ENCODE measurements at regions not wholly inside any gene's neighbourhood (a gene's known extent, or its start where the extent isn't known, plus 50 kb on each side); places are given as distances from the start of the nearest gene placed in this dataset.

- no peak for DNase-seq (ENCODE audit: low read depth in 3 of 3)
Observed at GRCh38 chr2:17070711-17071110, 405.1 kb upstream of the CYRIA start.

DNA sequence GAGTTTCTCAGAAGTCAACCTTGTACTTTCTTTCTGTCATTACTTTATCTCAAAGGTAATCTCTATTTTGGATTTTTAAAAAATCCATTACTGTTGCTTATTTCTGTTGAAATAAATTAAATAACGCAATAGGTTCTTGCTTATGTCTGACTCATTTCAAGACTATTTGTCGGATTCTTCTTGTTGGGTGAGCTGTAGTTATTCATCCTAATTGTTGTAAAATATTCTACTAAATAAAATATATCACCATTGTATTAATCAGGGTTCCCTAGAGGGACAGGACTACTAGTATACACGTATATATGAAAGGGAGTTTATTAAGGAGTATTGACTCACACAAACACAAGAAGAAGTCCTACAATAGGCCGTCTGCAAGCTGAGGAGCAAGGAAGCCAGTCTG lies 403.9 kb upstream of the CYRIA start:
- DNase-seq (ENCODE audit: low read depth in 3 of 3), result no peak

- DNase-seq (ENCODE audit: low read depth in 3 of 3), result no peak
Observed at GRCh38 chr2:17068021-17068420, 402.4 kb upstream of the CYRIA start.

DNA sequence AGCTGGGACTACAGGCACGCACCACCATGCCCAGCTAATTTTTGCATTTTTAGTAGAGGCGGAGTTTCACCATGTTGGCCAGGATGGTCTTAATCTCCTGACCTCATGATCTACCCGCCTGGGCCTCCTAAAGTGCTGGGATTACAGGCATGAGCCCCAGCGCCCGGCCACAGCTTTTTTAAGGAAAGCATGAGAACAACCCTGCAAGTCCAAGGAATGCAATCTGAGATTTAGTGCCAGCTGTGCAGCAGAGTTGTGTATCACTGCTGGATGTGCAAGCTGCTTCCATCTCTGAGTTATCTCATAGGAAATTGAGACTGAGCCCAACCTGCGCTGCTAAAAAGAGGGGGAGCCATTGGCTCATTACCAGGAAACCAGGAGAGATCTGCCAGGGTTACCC lies 399.9 kb upstream of the CYRIA start:
- no peak for DNase-seq (ENCODE audit: low read depth in 3 of 3)

- no peak for DNase-seq (ENCODE audit: low read depth in 3 of 3)
Observed at GRCh38 chr2:17061028-17061427, 395.4 kb upstream of the CYRIA start.

- no peak for DNase-seq (ENCODE audit: low read depth in 3 of 3)
Observed at GRCh38 chr2:17059458-17059857, 393.8 kb upstream of the CYRIA start.

- no peak for DNase-seq (ENCODE audit: low read depth in 3 of 3)
Observed at GRCh38 chr2:17058772-17059402, 393.3 kb upstream of the CYRIA start.

GRCh38 chr2:17057109-17058017 lies 391.7 kb upstream of the CYRIA start:
- DNase-seq (ENCODE audit: low read depth in 3 of 3), result no peak

DNA sequence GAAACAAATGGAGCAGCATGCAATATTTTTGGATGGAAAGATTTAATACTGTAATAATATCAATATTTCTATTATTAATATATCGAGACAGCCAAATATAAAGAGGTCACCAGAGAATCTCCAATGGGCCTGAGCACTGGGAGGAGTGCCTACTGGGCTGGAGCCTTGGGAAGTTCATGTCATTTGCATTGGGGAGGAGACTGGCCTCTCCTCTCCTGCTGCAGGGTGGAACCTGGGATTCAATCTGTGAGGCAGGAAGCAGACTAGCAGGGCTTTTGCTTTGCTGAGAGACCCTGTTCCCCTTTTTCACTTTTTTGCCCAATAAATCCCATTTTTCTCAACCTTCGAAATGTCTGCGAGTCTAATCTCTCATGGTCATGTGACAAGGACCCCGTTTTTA lies 390.6 kb upstream of the CYRIA start:
- DNase-seq (ENCODE audit: low read depth in 3 of 3), result no peak

- DNase-seq (ENCODE audit: low read depth in 3 of 3), result no peak
Observed at GRCh38 chr2:17052001-17052400, 386.4 kb upstream of the CYRIA start.

DNA sequence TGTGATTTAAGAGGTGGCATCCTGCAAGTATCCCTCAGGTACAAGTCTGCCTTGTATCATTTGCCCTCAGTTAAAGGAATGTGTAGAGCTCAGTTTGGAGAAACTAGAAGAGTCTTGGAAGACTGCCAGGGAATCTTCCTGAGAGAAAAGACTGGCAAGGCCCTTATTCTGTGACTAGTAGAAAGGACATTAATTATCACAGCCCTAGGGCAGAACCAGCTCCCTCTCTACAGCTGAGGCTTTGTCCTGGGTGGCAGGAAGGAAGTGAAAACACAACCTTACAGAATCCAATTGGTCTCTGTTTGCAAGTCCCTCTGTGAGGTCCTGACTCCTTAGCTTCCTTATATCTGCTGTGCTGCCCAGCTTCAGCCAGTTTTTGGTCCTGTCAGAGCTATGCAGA lies 385.9 kb upstream of the CYRIA start:
- no peak for DNase-seq (ENCODE audit: low read depth in 3 of 3)

DNA sequence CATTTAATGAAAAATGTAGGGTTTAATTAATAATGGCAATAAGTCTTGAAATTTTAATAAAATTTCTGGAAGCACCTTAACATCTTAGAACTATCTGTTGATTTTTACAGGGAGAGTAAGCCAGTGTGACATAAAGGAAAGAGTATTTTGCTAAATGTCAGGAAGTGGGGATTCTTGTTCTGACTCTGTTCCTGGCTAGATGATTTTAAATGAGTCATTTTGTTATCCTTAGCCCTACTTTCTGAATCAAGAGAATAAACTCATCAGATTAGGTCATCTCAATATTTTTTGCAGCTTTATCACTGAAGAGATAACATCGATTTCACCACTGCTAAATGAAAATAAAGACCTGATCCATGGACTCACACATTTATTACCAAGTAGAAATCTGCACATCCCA lies 377.5 kb upstream of the CYRIA start:
- no peak for DNase-seq (ENCODE audit: low read depth in 3 of 3)

- no peak for DNase-seq (ENCODE audit: low read depth in 3 of 3)
Observed at GRCh38 chr2:17036361-17036760, 370.7 kb upstream of the CYRIA start.

GRCh38 chr2:17035010-17035409 lies 369.4 kb upstream of the CYRIA start:
- DNase-seq (ENCODE audit: low read depth in 3 of 3), result no peak

GRCh38 chr2:17030047-17030446 lies 364.4 kb upstream of the CYRIA start:
- DNase-seq (ENCODE audit: low read depth in 3 of 3), result no peak

DNA sequence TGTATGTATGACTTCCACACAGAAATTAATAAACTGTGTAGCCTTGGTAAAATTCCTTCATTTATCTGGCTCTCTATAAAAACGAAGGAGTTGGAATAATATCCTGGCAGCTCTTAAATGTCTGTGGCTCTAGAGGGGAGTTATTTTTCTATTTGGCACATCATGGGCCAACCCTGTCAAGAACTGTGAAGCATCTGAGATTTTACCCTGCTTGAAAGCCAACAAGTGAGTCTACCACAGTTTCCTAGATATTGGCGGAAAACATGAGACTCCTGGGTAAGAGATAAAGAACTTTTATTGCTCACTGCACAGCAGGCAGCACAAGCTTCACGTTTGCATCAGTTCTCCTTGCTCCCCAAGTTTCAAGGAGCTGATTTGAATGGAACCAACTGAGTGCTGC lies 346.7 kb upstream of the CYRIA start:
- DNase-seq (ENCODE audit: low read depth in 3 of 3), result no peak

GRCh38 chr2:17010104-17010503 lies 344.5 kb upstream of the CYRIA start:
- DNase-seq (ENCODE audit: low read depth in 3 of 3), result no peak

DNA sequence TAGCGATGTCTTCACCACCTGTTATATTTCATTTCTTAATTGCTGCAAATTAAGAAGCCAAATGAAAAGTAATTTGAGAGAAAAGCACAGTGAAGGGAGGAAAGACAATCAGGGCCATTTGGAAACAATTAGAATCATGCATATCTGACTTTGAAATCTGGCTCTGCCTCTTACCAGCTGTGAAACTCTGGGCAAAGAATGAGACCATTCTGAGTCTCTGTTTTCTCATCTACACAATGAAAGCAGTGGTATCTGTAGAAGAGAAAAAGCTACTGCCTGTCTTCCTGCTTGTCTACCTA lies 334.5 kb upstream of the CYRIA start:
- DNase-seq (ENCODE audit: low read depth in 3 of 3), result no peak

- no peak for DNase-seq (ENCODE audit: low read depth in 3 of 3)
Observed at GRCh38 chr2:16999347-17000183, 333.9 kb upstream of the CYRIA start.

- no peak for DNase-seq (ENCODE audit: low read depth in 3 of 3)
Observed at GRCh38 chr2:16978301-16978700, 312.7 kb upstream of the CYRIA start.

DNA sequence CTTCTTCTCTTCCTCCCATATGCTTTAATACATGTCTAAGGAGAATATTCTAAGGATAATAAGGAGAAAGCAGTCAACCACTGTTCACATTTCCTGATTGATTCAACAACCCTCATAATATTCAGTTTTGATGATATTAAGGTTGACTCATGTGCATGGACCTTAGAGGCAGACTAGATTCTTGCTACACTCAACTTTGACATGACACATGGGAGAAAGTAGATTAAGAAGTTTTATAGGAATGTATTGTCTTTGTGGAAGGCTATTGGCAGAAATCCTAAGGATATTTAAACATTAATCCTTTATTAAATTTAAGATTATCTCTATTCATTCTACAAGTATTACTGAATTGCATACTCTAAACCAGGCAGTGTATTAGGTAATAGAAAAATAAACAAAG lies 309.1 kb upstream of the CYRIA start:
- DNase-seq (ENCODE audit: low read depth in 3 of 3), result no peak

DNA sequence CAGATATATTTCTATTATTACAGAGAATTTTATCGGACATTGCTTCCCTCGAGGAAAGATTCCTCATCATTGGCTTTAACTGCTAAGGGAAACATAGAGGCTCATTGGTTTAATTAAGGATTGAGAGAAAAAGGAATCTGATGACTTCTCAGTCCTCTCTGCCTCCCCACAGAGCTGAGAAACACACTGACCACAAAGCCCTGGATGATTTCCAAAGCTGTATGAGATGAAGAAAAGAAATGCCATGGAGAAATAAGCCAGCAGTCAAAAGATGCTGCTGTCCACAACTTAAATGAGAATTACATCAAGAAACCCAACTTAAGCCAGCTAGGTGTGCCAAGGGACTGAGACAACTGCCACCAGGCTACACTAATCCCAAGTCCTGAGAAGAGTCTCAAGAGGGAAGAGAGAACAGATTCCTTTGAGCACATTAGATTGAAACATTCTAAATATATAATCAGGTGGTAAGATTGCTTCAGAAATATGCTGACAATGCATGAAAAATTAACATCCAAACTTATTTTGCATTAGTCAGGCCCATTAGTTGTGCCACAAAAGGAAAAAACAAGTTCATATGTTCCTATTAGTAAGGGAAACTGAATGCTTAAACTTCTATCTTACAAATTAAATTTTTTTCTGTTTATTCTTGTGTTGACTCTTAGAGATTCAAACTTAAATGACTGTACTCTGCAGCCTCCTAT lies 308.1 kb upstream of the CYRIA start:
- DNase-seq (ENCODE audit: low read depth in 3 of 3), result no peak
